Body of pancreas (tissue), 4 donors: ENCODE measurements at regions not wholly inside any gene's neighbourhood (a gene's known extent, or its start where the extent isn't known, plus 50 kb on each side); places are given as distances from the start of the nearest gene placed in this dataset.

Experiments
- ATAC-seq: fragments of 150-250 bp; one replicate; pipeline ENCODE4 v1.9.1; 2016
- DNase-seq, 4 donors: peaks; one replicate each; pipeline ENCODE4 v3.0.0-alpha.2; 2019
- H3K27ac ChIP-seq, 4 donors: fragments of 200-600 bp; sonication (generic); 1 replicate in 3 of 4; 2 replicates in 1 of 4; pipeline versions ENCODE4 v1.5.1 to v1.6.1; 2016 to 2019; ENCODE audit warnings: mild to moderate bottlenecking in 1 of 4, mixed read lengths in 1 of 4, moderate library complexity in 1 of 4
- H3K27me3 ChIP-seq, 2 donors: fragments of 200-600 bp; sonication (generic); one replicate each; pipeline ENCODE4 v1.6.0; 2016; ENCODE audit warnings: mild to moderate bottlenecking in 1 of 2
- H3K36me3 ChIP-seq, 2 donors: fragments of 200-600 bp; sonication (generic); replicated peaks in 1 of 2; 2 replicates each; pipeline ENCODE4 v1.5.1; 2016; ENCODE audit warnings: low read depth in 2 of 2; ENCODE audit not compliant: insufficient read depth in 1 of 2
- H3K4me1 ChIP-seq: fragments of 200-600 bp; sonication (generic); one replicate; pipeline ENCODE4 v1.6.0; 2016
- H3K4me3 ChIP-seq, 2 donors: fragments of 200-600 bp; sonication (generic); 1 replicate in 1 of 2; 2 replicates in 1 of 2; pipeline ENCODE4 v1.5.1; 2016 to 2019
- H3K9me3 ChIP-seq, 3 donors: fragments of 200-600 bp; sonication (generic); 1 replicate in 2 of 3; 2 replicates in 1 of 3; pipeline ENCODE4 v1.5.1; 2016
- CTCF ChIP-seq, 7 experiments: fragments of 450-650 bp in 4 of 7; fragments of 200-600 bp in 3 of 7; sonication (generic) in 3 of 7; IDR thresholded peaks; one replicate each; pipeline ENCODE4 v1.5.1; 2016 to 2019; ENCODE audit warnings: antibody characterized with exemption in 7 of 7
- POLR2A ChIP-seq, 3 donors: fragments of 450-650 bp; IDR thresholded peaks; one replicate each; pipeline ENCODE4 v1.6.1; 2016; ENCODE audit warnings: antibody characterized with exemption in 3 of 3, mild to moderate bottlenecking in 2 of 3
- WGBS, 2 donors: methylation state at CpG; one replicate each; pipeline ENCODE4 v1.1.5; 2017; 5-methylcytosine and 5-hydroxymethylcytosine counted together
- intact Hi-C: fragments of 100-400 bp; cut with DNase I; formaldehyde crosslinking; loops from one replicate; pipeline ENCODE4 v1.15.1; 2023

- no peak overlapping the region for H3K4me3 ChIP-seq
- WGBS, 2 donors = 37 to 44% methylated on average over 9 of the region's 9 CpGs
- no peaks in the 10 kb centered on the region for H3K9me3 ChIP-seq
- no peaks in the 10 kb centered on the region for H3K36me3 ChIP-seq
- H3K4me1 ChIP-seq = no peaks in the 10 kb centered on the region
- no peak overlapping the region for H3K27ac ChIP-seq
- no peak for ATAC-seq
- no peak for DNase-seq
- TF ChIP-seq POLR2A (IDR thresholded peaks at IDR 0.05) (no peak), CTCF (IDR thresholded peaks at IDR 0.05) (no peak)
- intact Hi-C loops = no loop called here
- peaks cover 0 to 7% of the 10 kb centered on the region in 2 donors for H3K27me3 ChIP-seq
Measured at GRCh38 chr22:48044487-48045060, 1282.1 kb downstream of the TBC1D22A start.

GRCh38 chr22:48043581-48043980 is 1281.1 kb downstream of the TBC1D22A start:
- Histone ChIP-seq H3K27ac (no peak overlapping the region), H3K36me3 (no peaks in the 10 kb centered on the region), H3K27me3 (peaks cover 0 to 7% of the 10 kb centered on the region in 2 donors), H3K9me3 (no peaks in the 10 kb centered on the region), H3K4me1 (no peaks in the 10 kb centered on the region), H3K4me3 (no peak overlapping the region)
- DNase-seq (no peak), ATAC-seq (no peak)
- no peak for TF ChIP-seq POLR2A (IDR thresholded peaks at IDR 0.05)
- no peak for TF ChIP-seq CTCF (IDR thresholded peaks at IDR 0.05)
- intact Hi-C loops = no loop called here
- WGBS, 2 donors = 71 to 73% methylated on average over 6 of the region's 6 CpGs

GRCh38 chr22:48042621-48043395 is 1280.4 kb downstream of the TBC1D22A start:
- Histone ChIP-seq H3K27me3 (peaks cover 0 to 7% of the 10 kb centered on the region in 2 donors), H3K27ac (no peak overlapping the region), H3K9me3 (no peaks in the 10 kb centered on the region), H3K36me3 (no peaks in the 10 kb centered on the region), H3K4me1 (no peaks in the 10 kb centered on the region), H3K4me3 (no peak overlapping the region)
- intact Hi-C loops = no loop called here
- DNase-seq (no peak), ATAC-seq (no peak)
- TF ChIP-seq CTCF (IDR thresholded peaks at IDR 0.05) (no peak), POLR2A (IDR thresholded peaks at IDR 0.05) (no peak)
- WGBS, 2 donors = 79% methylated on average over 16 of the region's 17 CpGs; no CpG with 5 or more reads in 1 of the 2 donors

- intact Hi-C loops = no loop called here
- WGBS, 2 donors = 68 to 70% methylated on average over 4 to 5 of the region's 5 CpGs
- no peak for DNase-seq
- no peak for TF ChIP-seq CTCF (IDR thresholded peaks at IDR 0.05)
- H3K36me3 ChIP-seq = no peaks in the 10 kb centered on the region
- H3K4me1 ChIP-seq = no peaks in the 10 kb centered on the region
- H3K27ac ChIP-seq = no peak overlapping the region
- H3K9me3 ChIP-seq = no peaks in the 10 kb centered on the region
- no peaks in the 10 kb centered on the region for H3K27me3 ChIP-seq
- ATAC-seq = no peak
- no peak overlapping the region for H3K4me3 ChIP-seq
Measured at GRCh38 chr22:48039326-48039725, 1276.9 kb downstream of the TBC1D22A start.

GRCh38 chr22:48037618-48038017 is 1275.2 kb downstream of the TBC1D22A start:
- H3K27ac ChIP-seq = no peak overlapping the region
- no peaks in the 10 kb centered on the region for H3K4me1 ChIP-seq
- no peak for ATAC-seq
- no peak for DNase-seq
- 55 to 56% methylated on average over 4 of the region's 4 CpGs for WGBS, 2 donors
- intact Hi-C loops = no loop called here
- no peaks in the 10 kb centered on the region for H3K9me3 ChIP-seq
- H3K4me3 ChIP-seq = no peak overlapping the region
- no peaks in the 10 kb centered on the region for H3K27me3 ChIP-seq
- H3K36me3 ChIP-seq = no peaks in the 10 kb centered on the region
- TF ChIP-seq CTCF (IDR thresholded peaks at IDR 0.05) (no peak), POLR2A (IDR thresholded peaks at IDR 0.05) (no peak)
